NCI-H1417 (cell line): ENCODE measurements at regions not wholly inside any gene's neighbourhood (a gene's known extent, or its start where the extent isn't known, plus 50 kb on each side); places are given as distances from the start of the nearest gene placed in this dataset.

Experiments used
- DNase-seq, 3 experiments: peaks; one replicate each; lab custom pipeline; 2025; lab: John Stamatoyannopoulos, UW

GRCh38 chr4:136847881-136848621, 684.2 kb downstream of the PCDH18 start:
- no peak for DNase-seq

GRCh38 chr4:136841526-136841925, 690.8 kb downstream of the PCDH18 start:
- no peak for DNase-seq

GRCh38 chr4:136838607-136839006, 693.7 kb downstream of the PCDH18 start:
- no peak for DNase-seq

DNA sequence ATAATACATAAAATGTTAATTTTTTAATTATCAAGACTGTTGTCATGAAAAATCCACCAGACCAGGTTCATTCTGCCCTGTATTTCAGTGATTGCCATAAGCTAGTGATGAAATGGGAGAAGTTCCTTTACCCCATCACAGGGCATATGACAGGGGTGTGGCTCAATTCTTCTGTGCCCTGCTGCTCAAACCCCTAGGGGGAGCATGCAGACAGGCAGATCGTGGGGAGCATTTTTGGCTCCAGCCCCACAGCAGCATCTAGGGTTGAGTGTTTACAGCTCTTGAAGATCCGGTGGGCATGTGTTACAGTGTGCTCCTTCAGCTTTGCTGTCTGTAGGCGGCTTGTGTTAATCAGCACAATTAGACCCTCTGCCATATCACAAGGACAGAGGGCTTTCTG, 700.7 kb downstream of the PCDH18 start:
- DNase-seq, result no peak

- DNase-seq, result no peak
Observed at GRCh38 chr4:136829280-136829679, 703.0 kb downstream of the PCDH18 start.

DNA sequence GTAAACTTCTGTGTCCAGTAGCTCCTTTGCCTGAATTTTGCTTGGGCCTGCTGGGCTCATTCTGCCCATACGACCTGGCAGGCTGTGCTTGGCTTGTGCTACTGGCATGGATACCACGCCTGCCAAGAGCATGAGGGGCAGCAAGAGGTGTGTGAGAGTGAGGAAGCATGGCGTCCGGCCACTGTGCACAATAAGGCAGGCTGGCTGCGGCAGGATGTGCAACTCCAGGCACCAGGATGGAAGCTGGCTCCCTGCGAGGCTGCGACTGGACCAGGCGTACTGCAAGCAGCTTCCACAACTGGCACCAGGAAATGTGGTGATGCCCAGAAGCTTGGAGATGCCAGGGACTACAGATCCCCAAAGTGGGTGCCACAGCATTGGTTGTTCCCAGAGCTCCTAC, 709.3 kb downstream of the PCDH18 start:
- DNase-seq, result no peak

DNA sequence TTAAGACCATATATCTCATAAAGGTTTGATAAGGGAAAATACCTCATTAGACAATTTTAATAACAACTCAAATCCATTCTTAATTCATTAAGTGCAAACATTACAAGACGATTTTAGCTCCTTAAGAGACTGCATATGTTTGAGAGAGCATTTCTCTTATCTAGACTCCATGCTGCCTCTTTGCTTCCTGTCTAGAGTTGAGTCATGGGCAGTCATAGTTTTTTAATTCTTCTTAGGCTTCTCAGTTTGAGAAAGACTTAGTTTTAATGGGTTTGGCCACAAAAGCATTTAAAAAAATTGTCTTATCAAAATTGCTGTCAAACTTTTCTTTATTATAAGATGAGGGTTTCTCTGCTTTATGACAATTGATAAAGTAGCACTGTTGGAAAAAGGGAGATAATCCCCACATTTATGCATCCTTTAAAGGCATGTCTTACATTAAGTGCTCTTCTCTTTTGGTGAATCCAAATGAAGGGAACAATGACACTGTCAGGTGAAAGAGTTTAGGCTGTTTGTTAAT, 713.4 kb downstream of the PCDH18 start:
- no peak for DNase-seq

DNA sequence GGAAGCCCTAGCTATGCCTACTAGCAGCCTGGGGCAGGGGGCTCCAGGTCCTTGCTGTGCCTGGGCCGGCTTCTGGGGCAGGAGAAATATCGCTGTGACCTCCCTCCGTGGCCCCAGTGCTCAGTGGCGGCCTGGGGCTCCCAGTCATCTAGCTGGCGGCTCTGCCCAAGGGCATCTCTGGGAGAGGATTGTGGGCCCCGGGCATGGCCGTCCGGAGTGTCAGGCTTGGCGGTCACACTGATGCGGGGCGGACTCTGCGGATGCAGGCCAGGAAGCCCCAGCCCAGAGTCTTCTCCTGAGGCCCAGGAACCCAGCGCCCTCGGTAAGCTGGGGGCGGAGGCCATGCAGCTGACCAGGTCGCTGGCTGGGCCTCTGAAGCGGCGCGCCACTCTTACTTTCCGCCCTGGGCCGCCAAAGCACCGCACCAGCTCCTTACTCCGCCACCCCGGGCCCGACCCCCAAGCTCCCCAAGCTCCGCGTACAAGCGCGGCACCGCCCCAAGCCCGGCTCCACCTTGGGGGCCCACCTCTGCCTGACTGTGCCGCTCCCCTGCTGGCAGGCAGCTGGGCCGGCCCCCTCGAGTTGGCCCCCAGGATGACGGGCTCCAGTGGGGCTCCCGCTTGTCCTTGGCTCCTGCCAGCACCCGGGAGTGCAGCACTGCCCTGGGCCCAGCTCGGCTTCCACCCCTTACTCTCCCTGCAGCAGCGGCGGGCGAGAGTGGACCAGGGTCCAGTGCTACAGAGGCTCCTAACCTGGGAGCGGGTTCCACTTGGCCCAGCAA, 720.0 kb downstream of the PCDH18 start:
- DNase-seq, result no peak

DNA sequence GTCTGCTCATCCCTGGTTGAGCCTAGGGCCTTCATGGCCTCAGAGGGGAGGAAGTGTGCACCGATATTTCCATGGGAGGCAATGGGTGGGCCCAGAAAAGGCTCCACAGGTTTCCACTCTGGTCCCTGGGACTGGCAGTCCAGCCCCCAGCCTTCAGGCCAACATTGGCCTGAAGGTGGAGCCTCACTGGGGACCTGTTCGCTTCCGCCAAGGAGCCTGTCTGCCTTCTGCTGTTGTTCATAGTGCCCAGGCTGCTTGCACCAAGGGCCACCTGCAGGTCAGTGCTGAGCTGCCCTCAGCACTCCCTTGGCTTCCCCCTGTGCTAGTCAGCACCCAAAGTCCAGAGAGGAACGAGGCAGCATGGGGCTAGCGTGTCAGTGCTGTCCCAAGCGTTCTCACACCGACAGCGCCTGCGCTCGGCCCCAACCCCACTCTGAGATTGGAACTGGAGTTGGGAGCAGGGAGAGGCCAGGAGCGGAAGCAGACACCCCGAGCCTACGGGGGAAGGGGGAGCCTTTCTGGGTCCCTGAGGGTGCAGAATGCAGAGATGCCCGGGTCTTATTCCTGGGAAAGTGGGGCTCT, 720.7 kb downstream of the PCDH18 start:
- DNase-seq, result no peak

DNA sequence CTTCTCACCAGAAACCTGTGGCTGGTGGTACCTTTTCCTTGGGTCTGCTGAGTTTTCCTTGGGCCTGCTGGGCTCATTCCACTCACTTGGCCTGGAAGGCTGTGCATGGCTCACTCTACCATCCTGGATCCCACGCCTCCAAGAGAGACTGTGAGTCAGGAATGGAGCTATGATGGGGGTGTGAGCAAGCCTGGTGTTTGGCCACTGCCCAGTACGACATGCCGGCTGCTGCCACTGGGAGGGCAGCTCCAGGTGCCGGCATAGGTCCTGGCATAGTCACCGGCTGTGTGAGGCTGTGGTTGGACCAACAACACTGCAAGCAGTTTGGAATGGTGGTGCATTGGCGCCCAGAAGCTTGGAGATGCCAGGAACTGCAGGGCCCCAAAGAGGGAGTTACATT, 721.7 kb downstream of the PCDH18 start:
- no peak for DNase-seq

DNA sequence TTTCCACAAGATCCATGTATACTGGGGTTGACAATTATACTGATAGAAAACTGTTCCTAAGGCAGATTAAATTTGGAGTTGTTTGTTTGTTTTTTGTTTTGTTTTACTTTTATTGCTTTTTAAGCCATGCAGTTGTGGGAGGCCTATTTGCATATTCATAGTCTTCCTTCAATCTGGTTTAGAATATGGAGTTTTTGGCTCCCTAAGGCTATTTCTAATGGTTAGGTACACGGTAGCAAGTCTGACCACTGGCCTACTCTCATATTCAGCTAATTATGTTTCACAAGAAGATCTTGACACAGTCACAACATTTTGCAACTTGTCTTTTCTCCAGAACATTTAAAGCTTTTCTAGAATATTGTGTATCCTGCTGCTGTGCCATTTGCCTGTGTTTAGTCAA, 725.5 kb downstream of the PCDH18 start:
- no peak for DNase-seq

GRCh38 chr4:136805617-136806016, 726.7 kb downstream of the PCDH18 start:
- no peak for DNase-seq

GRCh38 chr4:136803433-136803832, 728.9 kb downstream of the PCDH18 start:
- DNase-seq, result peak in 2 of 3 experiments; percentile 34 to 61

GRCh38 chr4:136800248-136800647, 732.0 kb downstream of the PCDH18 start:
- DNase-seq, result peak in 2 of 3 experiments; percentile 60 to 96

DNA sequence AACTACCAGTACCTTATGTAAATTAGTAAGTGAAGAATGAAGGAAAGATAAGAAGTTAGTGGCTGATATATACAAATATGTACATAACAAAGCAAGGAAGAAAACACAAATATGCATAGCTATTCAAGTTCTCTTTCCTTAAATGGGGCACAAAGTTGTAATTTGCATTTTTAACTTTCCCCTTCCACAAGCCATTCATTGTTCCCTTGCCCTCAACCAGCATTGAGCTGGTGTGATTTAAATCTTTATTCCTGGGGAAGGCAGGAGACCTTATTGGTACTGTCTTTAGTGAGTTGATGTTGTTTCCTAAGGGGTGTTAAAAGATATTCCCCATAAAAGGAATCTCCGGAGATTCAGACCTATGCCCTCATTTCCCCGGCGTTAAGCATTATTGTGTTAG, 735.3 kb downstream of the PCDH18 start:
- no peak for DNase-seq

- DNase-seq, result no peak
Observed at GRCh38 chr4:136793848-136794247, 738.4 kb downstream of the PCDH18 start.

DNA sequence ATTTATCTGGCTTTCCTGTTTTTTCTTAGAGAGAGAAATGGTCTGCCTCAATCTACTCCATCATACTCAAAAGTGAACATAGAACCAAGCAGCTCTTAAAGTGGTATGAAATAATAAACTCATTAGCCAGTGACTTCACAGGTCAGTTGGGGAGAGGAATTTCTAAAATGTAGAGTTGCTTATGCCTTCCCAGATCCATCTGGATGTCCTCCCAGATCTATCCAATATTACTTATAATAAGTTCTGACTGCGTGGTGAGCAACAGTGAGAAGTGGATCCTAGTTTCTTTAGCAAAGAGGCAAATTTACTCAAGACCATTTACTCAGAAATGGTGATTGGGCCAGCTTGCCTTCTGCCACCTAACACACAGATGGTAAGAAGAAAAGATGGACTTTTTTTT, 748.0 kb downstream of the PCDH18 start:
- no peak for DNase-seq

DNA sequence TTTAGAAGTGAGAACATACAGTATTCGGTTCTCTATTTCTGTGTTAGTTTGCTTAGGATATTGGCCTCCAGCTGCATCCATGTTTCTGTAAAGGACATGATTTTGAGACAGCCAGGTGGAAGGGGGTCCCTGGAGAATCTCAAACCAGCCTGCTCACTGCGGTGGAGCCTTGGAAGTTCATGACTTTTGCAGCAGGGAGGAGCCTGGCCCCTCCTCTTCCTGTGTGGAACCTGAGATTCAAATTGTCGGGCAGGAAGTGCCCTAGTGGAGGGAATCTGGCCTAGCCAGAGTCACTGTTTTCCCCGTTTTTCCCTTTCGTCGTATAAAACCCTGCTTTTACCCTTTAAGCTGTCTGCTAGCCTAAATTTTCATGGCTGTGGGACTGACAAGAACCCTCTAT, 762.6 kb downstream of the PCDH18 start:
- no peak for DNase-seq

DNA sequence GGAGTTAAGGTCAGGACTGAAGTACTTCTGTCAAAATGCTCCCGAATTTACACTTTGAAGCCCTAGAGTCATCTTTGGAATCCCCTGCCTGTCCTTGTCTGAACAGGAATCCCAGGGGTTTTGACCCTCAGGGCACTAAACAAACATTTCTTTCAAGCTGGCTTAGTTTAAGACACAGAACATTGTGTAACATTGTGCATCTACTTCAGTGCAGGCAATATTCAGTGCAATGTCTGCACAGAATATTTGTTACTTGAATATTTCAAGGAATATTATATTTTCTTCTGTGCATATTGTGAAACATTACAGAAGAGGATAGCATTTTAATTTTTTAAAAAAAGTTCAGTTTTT, 763.4 kb downstream of the PCDH18 start:
- DNase-seq, result no peak

DNA sequence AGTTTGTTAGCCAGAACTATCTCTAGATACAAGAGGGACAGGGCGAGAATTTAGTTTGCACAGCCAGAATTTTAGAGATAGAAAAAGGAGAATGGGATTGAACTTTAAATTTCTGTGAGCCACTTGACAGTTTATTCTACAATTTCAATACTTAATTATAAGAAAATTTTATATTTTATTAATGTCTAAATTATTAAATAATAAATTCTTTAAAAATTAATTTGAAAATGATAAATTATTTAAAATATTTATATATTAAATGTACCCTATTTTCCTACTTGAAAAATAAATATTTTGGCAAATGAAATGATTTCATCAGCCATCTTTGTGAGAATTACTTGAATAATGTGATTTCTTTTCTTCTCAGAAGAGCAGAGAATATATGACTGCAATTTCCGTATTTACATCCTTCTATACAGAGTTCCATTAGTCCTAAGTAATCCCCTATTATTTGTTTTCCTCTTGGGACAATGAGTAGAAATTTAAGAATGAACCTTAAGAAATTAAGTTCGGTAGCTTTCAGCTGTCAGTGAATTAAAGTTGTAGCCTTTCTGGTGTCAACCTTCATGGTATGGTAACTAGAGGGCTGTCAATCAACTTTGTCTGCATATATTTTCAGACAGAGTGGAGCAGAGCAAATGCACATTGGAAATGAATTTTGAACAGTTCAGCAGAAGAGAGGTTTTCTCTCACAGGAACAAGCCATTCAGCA, 763.9 kb downstream of the PCDH18 start:
- no peak for DNase-seq

- no peak for DNase-seq
Observed at GRCh38 chr4:136763919-136764318, 768.4 kb downstream of the PCDH18 start.

DNA sequence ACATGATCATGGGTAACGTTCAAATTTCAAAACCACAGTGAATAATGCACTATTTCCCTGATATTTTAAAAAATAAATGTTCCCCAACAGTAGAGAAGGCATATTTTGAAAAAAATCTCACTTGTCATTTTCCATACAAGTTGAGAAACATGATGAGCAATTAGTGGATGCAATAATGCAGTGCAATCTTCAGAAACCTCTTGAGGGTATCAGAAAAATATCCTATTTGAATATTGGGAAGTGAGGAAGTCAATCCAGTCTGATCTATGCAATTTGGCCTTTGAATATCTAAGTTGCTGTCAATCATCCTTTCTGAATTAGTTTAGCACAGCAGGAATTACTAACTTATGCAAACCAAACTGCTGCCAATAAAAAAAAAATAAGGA, 776.8 kb downstream of the PCDH18 start:
- DNase-seq, result no peak
